Choroid plexus epithelial cell (primary cell): ENCODE measurements at regions not wholly inside any gene's neighbourhood (a gene's known extent, or its start where the extent isn't known, plus 50 kb on each side); places are given as distances from the start of the nearest gene placed in this dataset.
"Not testable (repeated sequence)": the region's sequence is repeated elsewhere in the genome, so short reads cannot be mapped to it uniquely, and the experiment has no call there.

Experiments
- DNase-seq: peaks from one replicate; pipeline ENCODE4 v3.0.0-alpha.2; 2010; ENCODE audit warnings: low read depth
- H3K4me3 ChIP-seq: 2 replicates; pipeline ENCODE4 v1.5.1; 2011; ENCODE audit warnings: low read depth, mild to moderate bottlenecking, control low read depth, low read length, moderate library complexity
- CTCF ChIP-seq: conservative IDR thresholded peaks from 2 replicates; pipeline ENCODE4 v1.5.1; 2011; ENCODE audit warnings: low read depth, mild to moderate bottlenecking, control low read depth, inconsistent platforms, low read length, moderate library complexity

- H3K4me3 ChIP-seq = no peak overlapping the region
- no peak for TF ChIP-seq CTCF
- no peak for DNase-seq
Observed at GRCh38 chr5:82952326-82952725, 124.9 kb downstream of the TMEM167A start.

- not testable (repeated sequence) for DNase-seq
Observed at GRCh38 chr5:82944267-82944666, 132.9 kb downstream of the TMEM167A start.

GRCh38 chr5:82942083-82942881 lies 134.9 kb downstream of the TMEM167A start:
- DNase-seq = no peak
- H3K4me3 ChIP-seq = no peak overlapping the region
- no peak for TF ChIP-seq CTCF

More at GRCh38 chr5:82944267-82944666, 132.9 kb downstream of the TMEM167A start:
- H3K4me3 ChIP-seq = not testable (repeated sequence)

- no peak overlapping the region for H3K4me3 ChIP-seq
- DNase-seq = peak; percentile 33
- no peak for TF ChIP-seq CTCF
Observed at GRCh38 chr5:82938901-82939725, 138.1 kb downstream of the TMEM167A start.

GRCh38 chr5:82932473-82933220 lies 144.5 kb downstream of the TMEM167A start:
- H3K4me3 ChIP-seq, DNase-seq: not testable (repeated sequence)

GRCh38 chr5:82931110-82931509 lies 146.1 kb downstream of the TMEM167A start:
- no peak overlapping the region for H3K4me3 ChIP-seq
- TF ChIP-seq CTCF = no peak
- DNase-seq = peak; percentile 45

- TF ChIP-seq CTCF = no peak
- H3K4me3 ChIP-seq = no peak overlapping the region
- peak; percentile 65 for DNase-seq
Observed at GRCh38 chr5:82925061-82925411, 152.2 kb downstream of the TMEM167A start.
